ENCODE measurements at regions not wholly inside any gene's neighbourhood (a gene's known extent, or its start where the extent isn't known, plus 50 kb on each side); places are given as distances from the start of the nearest gene placed in this dataset.
"Not testable (repeated sequence)": the region's sequence is repeated elsewhere in the genome, so short reads cannot be mapped to it uniquely, and the experiment has no call there.

DNA sequence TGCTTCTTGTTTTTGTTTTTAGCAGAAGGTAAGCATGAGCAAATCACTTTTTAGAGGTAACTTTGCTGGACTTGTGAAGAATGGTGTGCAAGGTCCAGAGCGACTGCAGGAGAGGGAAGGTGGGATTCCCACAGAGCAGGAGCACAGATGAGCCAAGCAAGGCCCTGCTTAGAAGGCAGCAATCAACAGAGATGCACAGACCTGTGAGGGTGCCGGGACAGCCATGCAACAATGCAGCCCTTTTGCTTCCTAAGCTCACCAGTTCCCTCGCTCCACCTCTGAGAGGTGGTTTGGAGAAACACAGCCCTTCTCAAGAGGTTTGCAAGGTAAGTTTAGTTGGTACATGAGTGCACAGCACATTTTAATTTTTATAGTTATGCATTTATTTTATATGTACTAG, 85.1 kb upstream of the FBXO28 start:
- not testable (repeated sequence) for DNase-seq

DNA sequence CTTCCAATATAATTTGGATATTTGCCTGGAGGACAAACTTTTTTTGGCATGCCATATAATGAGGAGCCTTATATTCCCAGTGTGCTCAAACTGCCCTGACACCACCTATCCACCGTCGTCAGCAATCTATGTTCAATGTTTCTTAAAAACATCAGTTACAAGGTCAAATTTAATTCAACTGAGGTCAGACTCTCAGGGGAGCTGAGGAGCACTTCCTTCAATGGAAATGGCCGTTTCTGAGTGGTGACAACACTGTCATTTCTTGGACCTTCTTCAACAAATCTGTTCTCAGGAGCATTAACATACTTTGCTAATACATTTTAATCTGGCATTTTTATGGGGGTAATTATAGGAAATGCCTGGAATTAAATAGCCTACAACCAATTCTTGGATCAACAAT, 90.8 kb upstream of the FBXO28 start:
- DNase-seq = not testable (repeated sequence)

DNA sequence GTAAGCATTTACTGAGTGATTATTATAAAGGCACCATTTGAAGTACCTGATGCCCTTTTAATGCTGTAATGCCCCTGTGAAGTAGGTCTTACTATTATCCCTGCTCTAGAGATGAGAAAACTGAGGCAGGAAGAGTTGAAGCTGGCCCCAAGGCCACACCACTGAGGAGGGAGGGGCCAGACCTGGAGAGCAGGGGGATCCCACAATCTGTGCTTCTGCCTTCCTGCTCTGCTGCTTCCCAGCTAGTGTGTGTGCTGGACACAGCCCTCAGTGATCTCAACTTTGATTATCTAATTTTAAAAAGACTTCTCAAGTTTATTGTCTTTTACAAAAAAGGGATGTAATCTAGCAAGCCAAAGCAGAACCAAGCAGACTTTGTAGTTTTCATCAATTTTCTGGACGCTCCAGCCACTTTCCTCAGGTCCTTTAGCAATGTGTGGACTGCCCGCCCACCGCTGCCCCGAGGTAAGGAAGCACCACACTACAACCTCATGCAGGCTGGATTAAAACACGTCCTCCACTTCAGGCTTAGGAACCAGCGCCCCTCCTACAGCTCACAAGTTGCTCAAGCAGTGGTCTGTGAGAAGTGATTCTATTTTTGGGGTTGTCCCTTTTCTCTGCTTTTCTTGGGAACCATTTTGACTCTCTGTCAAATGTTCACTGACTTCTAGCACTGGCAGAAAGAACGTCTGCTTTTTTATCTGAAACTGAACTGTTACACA, 91.5 kb upstream of the FBXO28 start:
- DNase-seq = not testable (repeated sequence)

DNA sequence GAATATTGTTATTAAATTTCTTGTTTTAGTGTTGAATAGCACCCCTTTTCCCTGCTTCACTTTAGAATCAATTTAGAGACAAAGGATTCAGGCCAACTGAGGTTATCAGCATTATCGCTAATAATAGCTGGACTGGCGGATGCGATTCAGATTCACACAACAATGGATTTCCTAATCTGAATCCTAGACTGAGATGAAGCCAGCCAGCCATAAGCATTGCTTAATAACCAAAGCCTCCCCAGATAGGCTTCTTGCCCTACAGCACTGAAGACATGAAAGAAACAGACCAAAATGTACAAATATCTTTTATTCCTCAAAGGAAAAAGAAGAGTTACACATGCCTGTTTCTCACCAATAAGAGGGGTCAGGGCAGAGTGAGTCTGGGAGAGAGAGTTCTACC, 94.0 kb upstream of the FBXO28 start:
- not testable (repeated sequence) for DNase-seq

DNA sequence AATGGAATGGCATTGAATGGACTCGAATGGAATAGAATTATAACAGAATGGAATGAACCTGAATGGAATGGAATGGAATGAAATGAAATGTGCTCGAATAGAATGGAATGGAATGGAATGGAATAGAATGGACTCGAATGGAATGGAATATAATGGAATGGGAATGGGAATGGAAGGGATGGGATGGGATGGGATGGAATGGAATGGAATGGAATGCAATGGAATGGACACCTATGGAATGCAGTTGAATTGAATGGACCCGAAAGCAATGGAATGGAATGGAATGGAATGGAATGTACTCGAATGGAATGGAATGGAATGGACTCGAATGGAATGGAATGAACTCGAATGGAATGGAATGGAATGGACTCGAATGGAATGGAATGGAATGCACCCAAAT, 98.1 kb upstream of the FBXO28 start:
- DNase-seq = not testable (repeated sequence)

DNA sequence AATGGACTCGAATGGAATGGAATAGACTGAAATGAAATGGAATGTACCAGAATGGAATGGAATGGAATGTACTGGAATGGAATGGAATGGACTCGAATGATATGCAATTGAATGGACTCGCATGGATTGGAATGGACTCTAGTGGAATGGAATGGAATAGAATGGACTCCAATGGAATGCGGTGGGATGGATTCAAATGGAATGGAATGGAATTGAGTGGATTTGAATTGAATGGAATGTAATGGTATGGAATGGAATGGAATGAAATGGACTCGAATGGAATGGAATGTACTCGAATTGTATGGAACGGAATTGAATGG, 99.6 kb upstream of the FBXO28 start:
- DNase-seq = no peak

DNA sequence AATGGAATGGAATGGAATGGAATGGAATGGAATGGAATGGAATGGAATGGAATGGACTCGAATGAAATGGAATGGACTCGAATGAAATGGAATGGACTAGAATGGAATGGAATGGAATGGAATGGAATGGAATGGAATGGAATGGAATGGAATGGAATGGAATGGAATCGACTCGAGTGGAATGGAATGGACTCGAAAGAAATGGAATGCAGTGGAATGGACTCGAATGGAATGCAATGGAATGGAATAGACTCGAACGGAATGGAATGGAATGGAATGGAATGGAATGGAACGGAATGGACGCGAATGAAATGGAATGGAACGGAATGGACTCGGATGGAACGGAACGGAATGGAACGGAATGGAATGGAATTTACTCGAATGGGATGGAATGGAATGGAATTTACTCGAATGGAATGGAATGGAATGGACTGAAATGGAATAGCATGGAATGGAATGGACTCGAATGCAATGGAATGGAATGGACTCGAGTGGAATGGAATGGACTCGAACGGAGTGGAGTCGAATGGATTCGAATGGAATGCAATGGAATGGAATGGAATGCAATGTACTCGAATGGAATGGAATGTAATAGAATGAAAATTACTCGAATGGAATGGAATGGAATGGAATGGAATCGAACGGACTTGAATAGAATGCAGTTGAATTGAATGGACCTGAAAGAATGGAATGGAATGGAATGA, 100.1 kb upstream of the FBXO28 start:
- DNase-seq = not testable (repeated sequence)

DNA sequence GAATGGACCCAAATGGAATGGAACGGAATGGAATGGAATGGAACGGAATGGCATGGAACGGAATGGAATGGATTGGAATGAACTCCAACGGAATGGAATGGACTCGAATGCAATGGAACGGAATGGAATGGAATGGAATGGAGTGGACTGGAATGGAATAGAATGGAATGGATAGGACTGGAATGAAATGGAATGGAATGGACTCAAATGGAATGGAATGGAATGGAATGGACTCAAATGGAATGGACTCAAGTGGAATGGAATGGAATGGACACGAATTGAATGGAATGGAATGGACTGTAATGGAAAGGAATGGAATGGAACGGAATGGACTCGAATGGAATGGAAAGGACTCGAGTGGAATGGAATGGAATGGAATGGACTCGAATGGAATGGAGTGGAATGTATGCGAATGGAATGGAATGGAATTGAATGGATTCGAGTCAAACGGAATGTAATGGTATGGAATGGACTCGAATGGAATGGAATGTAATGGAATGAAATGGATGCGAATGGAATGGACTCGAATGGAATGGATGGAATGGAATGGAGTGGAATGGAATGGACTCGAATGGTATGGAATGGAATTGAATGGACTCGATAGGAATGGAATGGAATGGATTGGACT, 101.0 kb upstream of the FBXO28 start:
- DNase-seq = not testable (repeated sequence)

DNA sequence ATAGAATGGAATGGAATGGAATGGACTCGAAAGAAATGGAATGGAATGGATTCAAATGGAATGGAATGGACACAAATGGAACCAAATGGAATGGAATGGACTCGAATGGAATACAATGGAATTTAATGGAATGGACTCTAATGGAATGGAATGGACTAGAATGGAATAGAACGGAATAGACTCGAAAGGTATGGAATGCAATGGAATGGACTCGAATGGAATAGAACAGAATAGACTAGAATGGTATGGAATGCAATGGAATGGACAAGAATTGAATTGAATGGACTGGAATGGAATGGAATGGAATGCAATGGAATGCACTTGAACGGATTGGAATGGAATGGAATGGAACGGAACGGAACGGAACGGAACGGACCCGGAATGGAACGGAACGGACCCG, 101.7 kb upstream of the FBXO28 start:
- DNase-seq = not testable (repeated sequence)

DNA sequence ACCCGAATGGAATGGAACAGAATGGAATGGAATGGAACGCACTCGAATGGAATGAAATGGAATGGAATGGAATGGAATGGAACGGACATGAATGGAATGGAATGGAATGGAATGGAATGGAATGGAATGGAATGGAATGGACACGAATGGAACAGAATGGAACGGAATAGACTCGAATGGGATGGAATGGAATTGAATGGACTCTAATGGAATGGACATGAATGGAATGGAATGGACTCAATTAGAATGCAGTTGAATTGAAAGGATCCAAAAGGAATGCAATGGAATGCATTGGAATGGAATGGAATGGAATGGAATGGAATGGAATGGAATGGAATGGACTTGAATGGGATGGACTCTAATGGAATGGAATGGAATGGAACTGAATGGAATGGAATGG, 102.2 kb upstream of the FBXO28 start:
- not testable (repeated sequence) for DNase-seq

DNA sequence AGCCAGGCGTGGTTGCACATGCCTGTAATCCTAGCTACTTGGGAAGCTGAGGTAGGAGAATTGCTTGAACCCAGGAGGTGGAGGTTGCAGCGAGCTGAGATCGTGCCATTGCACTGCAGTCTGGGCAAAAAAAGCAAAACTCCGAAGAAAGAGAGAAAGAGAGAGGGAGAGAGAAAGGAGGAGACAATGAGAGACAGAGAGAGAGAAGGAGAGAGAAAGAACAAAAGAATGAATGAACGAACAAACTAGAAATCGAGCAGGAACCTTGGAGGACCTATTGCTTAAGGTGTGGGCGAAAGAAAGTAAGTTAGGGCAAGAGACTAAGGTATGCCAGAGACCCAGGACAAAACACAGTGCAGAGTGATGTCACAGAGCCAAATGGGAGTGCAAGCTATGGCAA, 102.8 kb upstream of the FBXO28 start:
- DNase-seq = not testable (repeated sequence)

DNA sequence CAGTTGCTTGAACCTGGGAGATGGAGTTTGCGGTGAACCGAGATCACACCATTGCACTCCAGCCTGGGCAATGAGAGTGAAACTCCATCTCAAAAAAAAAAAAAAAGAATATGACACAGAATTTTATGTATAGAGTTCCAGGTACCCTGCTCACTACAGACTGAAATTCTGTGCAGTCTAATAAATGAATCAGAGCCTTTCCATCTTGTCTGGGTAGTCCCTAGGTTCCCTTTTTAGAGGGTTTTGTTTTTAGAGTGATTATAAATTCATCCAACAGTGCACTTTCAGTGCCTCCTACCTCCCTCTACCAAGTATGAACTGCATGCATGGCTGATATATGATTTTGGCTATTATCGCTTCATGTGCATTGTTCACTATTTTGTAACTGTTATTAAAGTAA, 107.9 kb upstream of the FBXO28 start:
- DNase-seq = not testable (repeated sequence)

DNA sequence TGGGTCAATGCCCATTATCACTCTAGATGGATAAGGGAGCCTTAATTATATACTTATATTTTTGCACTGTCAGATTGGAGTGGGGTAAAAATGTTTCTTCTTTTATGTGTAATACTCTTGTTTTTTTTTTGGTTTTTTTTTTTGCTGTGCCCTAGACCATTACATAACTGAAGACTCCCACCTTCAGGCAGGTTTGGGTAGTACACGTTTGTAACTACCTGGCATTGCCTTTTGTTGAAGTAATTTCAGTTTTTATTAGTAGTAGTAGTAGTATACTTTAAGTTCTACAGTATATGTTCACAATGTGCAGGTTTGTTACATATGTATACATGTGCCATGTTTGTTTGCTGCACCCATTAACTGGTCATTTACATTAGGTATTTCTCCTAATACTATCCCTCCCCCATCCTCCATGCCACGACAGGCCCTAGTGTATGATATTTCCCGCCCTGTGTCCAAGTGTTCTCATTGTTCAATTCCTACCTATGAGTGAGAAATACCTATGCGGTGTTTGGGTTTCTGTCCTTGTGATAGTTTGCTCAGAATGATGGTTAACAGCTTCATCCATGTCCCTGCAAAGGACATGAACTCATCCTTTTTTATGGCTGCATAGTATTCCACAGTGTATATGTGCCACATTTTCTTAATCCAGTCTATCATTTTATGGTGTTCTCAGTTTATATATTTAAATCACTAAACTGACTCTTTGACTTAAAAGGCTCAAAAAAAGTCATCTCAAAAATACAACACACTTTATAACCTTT, 109.2 kb upstream of the FBXO28 start:
- DNase-seq = peak; percentile 43

DNA sequence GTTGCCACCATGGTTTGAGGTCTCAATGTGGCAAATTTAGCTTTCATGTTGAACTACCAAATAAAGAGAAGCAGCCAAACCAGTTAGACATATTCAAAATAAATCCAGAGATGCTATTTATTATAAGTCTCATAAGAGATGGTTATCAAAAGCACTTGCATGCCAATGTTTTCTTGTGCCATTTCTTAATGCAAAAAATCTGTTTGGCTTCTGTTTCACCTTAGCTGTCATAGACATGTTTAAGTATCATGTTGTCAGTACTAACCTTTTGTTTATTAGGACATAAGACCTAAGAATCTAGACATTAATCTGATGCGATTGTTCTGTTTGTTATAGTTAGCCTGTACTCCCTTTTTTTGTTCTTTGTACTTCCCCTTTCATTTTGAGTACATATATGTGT, 110.0 kb upstream of the FBXO28 start:
- not testable (repeated sequence) for DNase-seq

DNA sequence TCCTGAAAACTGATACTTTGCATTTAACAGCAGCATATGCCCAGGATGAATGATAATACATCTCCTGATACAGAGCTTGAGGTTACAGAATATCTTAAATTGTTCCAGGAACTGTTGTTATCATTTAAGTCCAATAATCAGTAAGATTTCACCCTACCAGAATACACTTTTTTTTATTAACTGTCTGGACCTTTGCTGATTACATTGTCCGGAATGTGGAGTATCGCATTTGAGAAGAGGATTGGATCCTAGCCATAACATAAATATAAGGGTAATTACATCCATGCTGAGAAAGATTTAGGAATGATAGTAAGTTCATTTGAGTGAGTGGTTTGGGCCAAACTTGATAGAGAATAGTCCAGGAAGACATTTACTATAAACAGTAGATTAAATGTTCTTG, 112.2 kb upstream of the FBXO28 start:
- DNase-seq = not testable (repeated sequence)

DNA sequence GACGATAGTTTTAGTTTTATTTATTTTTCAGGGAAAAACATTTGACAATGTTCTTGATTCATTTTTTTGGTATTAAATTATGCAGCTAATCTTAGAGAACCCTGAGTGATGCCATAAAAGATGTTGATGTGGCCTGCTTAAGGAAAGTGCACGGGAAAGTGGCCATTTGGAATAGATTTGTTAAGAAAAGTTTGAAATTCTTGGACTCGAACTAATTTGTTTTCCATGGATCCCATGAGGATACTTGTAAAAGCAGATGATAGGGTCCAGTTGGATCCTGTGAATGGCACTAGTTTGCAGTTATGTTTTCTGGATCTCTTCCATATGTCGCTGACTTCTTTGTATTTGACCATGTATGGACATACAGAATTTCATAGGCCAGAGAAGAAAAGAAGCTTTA, 114.2 kb upstream of the FBXO28 start:
- not testable (repeated sequence) for DNase-seq

DNA sequence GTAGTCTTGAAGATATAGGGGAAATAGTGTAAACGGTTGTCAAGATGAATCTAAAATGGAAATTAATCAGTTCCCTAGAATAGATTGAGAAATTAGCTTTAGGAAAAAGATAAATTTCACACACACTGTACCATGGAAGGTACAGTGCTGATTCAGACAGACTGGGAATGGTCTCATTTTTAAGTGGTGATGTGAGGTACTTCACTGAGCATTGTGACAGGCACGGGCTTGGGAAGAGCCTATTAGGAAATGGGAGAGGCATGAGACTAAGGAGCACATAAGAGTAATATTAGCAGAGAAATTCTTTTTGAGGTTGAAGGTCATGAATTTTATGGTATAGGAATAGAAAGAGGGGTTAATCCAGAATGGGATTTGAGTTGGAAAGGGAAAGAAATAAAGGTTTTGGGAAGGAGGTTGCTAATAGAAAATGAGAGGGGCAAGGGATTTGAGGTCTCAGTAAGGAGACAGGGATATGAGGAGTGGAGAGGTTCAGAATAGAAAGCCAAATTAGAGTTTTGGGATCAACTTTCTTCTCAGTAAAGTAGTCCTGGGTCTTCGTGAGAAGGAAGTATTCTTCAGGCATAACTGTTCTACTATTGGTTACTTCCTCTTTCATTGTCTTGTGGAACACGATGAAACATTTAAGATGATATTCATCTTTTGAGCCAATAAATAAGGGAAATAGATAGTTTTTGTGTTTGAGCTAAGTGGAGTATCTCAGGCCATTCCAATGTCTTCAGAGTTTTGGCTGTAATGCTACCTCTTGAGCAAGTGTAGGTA, 115.0 kb upstream of the FBXO28 start:
- not testable (repeated sequence) for DNase-seq

DNA sequence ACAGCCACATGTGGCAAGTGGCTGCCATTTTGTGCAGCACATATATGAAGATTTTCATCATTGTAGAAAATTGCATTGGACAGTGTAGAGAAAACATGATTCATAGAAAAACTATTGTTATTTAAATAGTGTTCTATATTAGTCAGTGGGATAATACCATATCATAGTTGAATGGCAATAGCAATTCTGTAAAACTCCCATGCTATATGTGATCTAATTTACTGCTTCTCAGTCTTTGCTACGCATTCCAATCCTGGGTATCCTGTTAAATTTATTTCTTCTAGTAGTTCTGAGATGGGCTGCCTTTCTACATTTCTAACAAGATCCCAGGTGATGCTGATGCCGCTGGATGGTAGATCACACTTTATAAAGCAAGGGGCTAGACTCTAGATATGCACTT, 117.5 kb upstream of the FBXO28 start:
- not testable (repeated sequence) for DNase-seq

DNA sequence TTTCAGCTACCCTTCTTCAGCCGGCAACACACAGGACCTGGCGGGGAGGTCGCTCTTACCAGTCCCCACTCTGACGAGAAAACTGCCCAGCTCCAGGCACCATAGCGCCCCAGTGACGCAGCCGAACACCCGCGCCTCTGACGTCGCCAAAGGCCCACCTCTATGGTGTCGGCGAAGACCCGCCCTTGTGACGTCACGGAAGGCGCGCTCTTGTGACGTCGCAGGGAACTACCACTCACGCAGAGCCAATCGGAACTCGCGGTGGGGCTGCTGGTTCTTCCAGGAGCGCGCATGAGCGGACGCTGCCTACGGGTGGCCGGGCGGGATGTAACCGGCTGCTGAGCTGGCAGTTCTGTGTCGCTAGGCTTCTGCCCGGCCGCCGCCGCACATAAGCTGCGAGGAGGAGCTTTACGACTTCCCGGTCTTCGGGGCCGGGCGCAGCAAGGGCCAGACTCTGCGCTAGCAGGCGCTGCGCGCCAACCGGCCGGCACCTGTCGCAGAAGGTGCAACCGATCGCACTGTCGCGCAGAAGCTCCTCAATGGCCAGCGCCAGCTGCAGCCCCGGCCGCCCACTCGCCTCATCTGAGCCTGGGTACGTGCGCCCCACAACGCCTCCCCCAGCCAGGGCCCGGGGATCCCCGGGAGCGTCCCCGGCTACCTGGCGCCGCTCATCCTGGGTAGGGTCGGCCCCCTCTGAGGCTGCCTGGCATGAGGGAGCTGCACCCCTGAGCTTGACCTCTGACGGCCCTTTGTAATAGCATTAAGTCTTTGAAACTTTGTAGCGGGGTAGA, 121.3 kb upstream of the FBXO28 start:
- DNase-seq = peak; percentile 100

DNA sequence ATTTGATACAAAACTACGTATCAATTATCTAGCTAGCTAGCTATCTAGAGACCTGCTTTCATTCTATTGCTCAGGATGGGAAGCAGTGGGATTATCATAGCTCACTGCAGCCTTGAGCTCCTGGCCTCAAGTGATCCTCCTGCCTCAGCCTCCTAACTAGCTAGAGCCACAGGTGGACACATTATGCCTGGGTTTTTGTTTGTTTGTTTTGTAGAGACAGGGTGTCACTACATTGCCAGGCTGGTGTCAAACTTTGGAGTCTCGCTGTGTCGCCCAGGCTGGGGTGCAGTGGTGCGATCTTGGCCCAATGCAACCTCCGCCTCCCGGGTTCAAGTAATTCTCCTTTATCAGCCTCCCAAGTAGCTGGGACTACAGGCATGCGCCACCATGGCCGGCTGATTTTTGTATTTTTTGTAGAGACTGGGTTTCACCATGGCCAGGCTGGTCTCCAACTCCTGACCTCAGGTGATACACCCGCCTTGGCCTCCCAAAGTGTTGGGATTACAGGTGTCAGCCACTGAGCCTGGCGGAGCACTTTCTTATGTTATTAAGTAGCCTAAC, 122.5 kb upstream of the FBXO28 start:
- DNase-seq = not testable (repeated sequence)

DNA sequence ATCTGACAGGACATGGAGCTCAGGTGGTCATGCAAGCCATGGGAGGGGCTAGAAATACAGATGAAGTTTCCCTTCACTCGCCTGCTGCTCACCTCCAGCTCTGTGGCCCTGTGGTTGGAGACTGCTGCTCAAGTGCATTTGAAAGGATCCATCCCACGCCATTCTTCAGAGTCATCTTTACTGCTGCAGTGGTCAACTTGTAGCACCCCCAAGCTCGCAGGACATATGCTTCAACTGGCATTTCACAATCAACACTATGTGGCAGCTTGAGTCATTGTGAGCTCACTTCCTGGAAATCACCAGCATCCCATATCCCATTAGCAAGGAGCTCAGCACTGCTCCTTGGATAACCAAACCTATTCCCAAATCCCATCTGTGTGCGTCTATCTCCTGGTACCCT, 116.2 kb upstream of the TP53BP2 start:
- DNase-seq = not testable (repeated sequence)
